SK-N-SH treated with all-trans-retinoic acid at 6 μM for 48 hours (cell line): ENCODE measurements at regions not wholly inside any gene's neighbourhood (a gene's known extent, or its start where the extent isn't known, plus 50 kb on each side); places are given as distances from the start of the nearest gene placed in this dataset.

Source experiments
- ATAC-seq: fragments of 200-7000 bp; cut with Tn5 transposase; 3 replicates; pipeline ENCODE4 v1.9.1; 2020; ENCODE audit warnings: mild to moderate bottlenecking, moderate library complexity
- ARNTL ChIP-seq: fragments of 450-650 bp; formaldehyde crosslinking; IDR thresholded peaks from 2 replicates; pipeline ENCODE4 v1.5.0; 2020; ENCODE audit warnings: low read depth, mild to moderate bottlenecking, moderate library complexity, borderline replicate concordance
- BACH2 ChIP-seq: fragments of 250-450 bp; sonication (Bioruptor Pico); IDR thresholded peaks from 2 replicates; pipeline ENCODE4 v1.9.0; 2021; ENCODE audit warnings: mild to moderate bottlenecking, borderline replicate concordance
- CREB5 ChIP-seq: fragments of 250-450 bp; sonication (Bioruptor Pico); IDR thresholded peaks from 2 replicates; pipeline ENCODE4 v1.5.1; 2020; ENCODE audit warnings: low read depth, mild to moderate bottlenecking, moderate library complexity
- CSDC2 ChIP-seq: fragments of 250-450 bp; sonication (Bioruptor Pico); IDR thresholded peaks from 2 replicates; pipeline ENCODE4 v1.5.0; 2020; ENCODE audit warnings: mild to moderate bottlenecking, moderate library complexity
- CSRNP3 ChIP-seq: fragments of 250-450 bp; sonication (Bioruptor Pico); IDR thresholded peaks from 2 replicates; pipeline ENCODE4 v1.5.1; 2021; ENCODE audit warnings: mild to moderate bottlenecking, moderate library complexity
- ESRRG ChIP-seq: fragments of 250-450 bp; sonication (Bioruptor Pico); IDR thresholded peaks from 2 replicates; pipeline ENCODE4 v1.6.1; 2021; ENCODE audit warnings: mild to moderate bottlenecking
- GLIS3 ChIP-seq: fragments of 250-450 bp; sonication (Bioruptor Pico); IDR thresholded peaks from 2 replicates; pipeline ENCODE4 v1.5.0; 2020; ENCODE audit warnings: mild to moderate bottlenecking, moderate library complexity
- PATZ1 ChIP-seq: fragments of 250-450 bp; sonication (Bioruptor Pico); IDR thresholded peaks from 2 replicates; pipeline ENCODE4 v1.8.0; 2020; ENCODE audit warnings: mild to moderate bottlenecking, moderate library complexity, borderline replicate concordance
- POU6F1 ChIP-seq: fragments of 250-450 bp; sonication (Bioruptor Pico); IDR thresholded peaks from 2 replicates; pipeline ENCODE4 v1.8.0; 2021; ENCODE audit warnings: low read depth, mild to moderate bottlenecking, moderate library complexity, borderline replicate concordance
- PPARA ChIP-seq: fragments of 250-450 bp; sonication (Bioruptor Pico); IDR thresholded peaks from 2 replicates; pipeline ENCODE4 v1.5.0; 2020; ENCODE audit warnings: mild to moderate bottlenecking, borderline replicate concordance
- SNAI2 ChIP-seq: fragments of 250-450 bp; sonication (Bioruptor Pico); IDR thresholded peaks from 2 replicates; pipeline ENCODE4 v1.5.0; 2020; ENCODE audit warnings: mild to moderate bottlenecking, moderate library complexity
- TCF4 ChIP-seq: fragments of 250-450 bp; sonication (Bioruptor Pico); IDR thresholded peaks from 2 replicates; pipeline ENCODE4 v1.8.0; 2021; ENCODE audit warnings: mild to moderate bottlenecking, moderate library complexity, borderline replicate concordance
- TSHZ2 ChIP-seq: fragments of 250-450 bp; sonication (Bioruptor Pico); IDR thresholded peaks from 2 replicates; pipeline ENCODE4 v1.5.0; 2020; ENCODE audit warnings: mild to moderate bottlenecking, moderate library complexity
- ZC3H10 ChIP-seq: fragments of 250-450 bp; sonication (Bioruptor Pico); IDR thresholded peaks from 2 replicates; pipeline ENCODE4 v1.5.1; 2021; ENCODE audit warnings: mild to moderate bottlenecking, moderate library complexity
- ZFP30 ChIP-seq: fragments of 450-650 bp; formaldehyde crosslinking; IDR thresholded peaks from 2 replicates; pipeline ENCODE4 v1.5.0; 2022; ENCODE audit warnings: mild to moderate bottlenecking, moderate library complexity
- ZNF565 ChIP-seq: fragments of 450-650 bp; formaldehyde crosslinking; conservative IDR thresholded peaks from 2 replicates; pipeline ENCODE4 v1.5.0; 2020; ENCODE audit warnings: low read depth, mild to moderate bottlenecking, moderate library complexity
- ZNF70 ChIP-seq: fragments of 450-650 bp; formaldehyde crosslinking; IDR thresholded peaks from 2 replicates; pipeline ENCODE4 v1.5.0; 2020; ENCODE audit warnings: mild to moderate bottlenecking, moderate library complexity
- ZNF8 ChIP-seq: fragments of 450-650 bp; formaldehyde crosslinking; IDR thresholded peaks from 2 replicates; pipeline ENCODE4 v1.5.0; 2020; ENCODE audit warnings: mild to moderate bottlenecking, moderate library complexity

GRCh38 chr3:137219801-137220445 lies 262.1 kb downstream of the IL20RB start (continued):
- TF ChIP-seq TSHZ2 (CRISPR knock-in tag): no peak
- TF ChIP-seq CSDC2 (CRISPR knock-in tag): no peak
- TF ChIP-seq CREB5 (CRISPR knock-in tag): no peak

GRCh38 chr3:137222736-137223225 lies 265.0 kb downstream of the IL20RB start:
- ATAC-seq: no peak
- no peak for TF ChIP-seq ZFP30
- TF ChIP-seq ZNF70 (CRISPR knock-in tag): no peak
- no peak for TF ChIP-seq ZNF565 (CRISPR knock-in tag)
- no peak for TF ChIP-seq ZNF8 (CRISPR knock-in tag)
- no peak for TF ChIP-seq CSRNP3 (CRISPR knock-in tag)
- no peak for TF ChIP-seq BACH2 (CRISPR knock-in tag)
- TF ChIP-seq POU6F1 (CRISPR knock-in tag): no peak
- TF ChIP-seq SNAI2 (CRISPR knock-in tag): no peak
- no peak for TF ChIP-seq TCF4 (CRISPR knock-in tag)

GRCh38 chr3:137224464-137224863 lies 266.7 kb downstream of the IL20RB start:
- ATAC-seq: no peak
- TF ChIP-seq PPARA (no peak), TCF4 (CRISPR knock-in tag) (no peak), ZC3H10 (CRISPR knock-in tag) (no peak), TSHZ2 (CRISPR knock-in tag) (no peak), CREB5 (CRISPR knock-in tag) (no peak), GLIS3 (no peak), CSDC2 (CRISPR knock-in tag) (no peak), ZNF70 (CRISPR knock-in tag) (no peak), PATZ1 (CRISPR knock-in tag) (no peak), ARNTL (CRISPR knock-in tag) (no peak), BACH2 (CRISPR knock-in tag) (no peak), POU6F1 (CRISPR knock-in tag) (no peak), ZNF565 (CRISPR knock-in tag) (no peak), ESRRG (CRISPR knock-in tag) (no peak), CSRNP3 (CRISPR knock-in tag) (no peak)
